ENCODE measurements at regions not wholly inside any gene's neighbourhood (a gene's known extent, or its start where the extent isn't known, plus 50 kb on each side); places are given as distances from the start of the nearest gene placed in this dataset.

DNA sequence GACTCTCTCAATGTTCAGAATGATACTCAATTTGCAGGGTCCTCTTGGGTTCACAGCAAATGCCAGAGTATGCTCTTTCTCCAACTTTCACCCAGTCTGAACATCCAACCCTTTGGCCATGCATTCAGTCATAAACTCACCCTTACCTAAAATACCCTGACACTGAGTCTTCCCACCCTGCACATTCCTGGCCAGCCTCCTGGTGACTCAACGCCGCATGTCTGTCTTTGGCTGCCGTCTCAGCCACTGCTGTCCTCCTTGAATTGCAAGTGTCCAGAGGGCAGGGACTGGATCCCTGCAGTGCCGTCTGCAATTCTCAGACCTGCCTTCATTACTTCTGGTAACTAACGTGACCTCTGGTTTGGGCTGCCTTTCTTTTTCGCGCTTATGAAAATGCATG, 593.4 kb downstream of the QKI start:
- Histone ChIP-seq H3K9me2 (ENCODE audit: insufficient read depth) (no peaks in the 10 kb centered on the region), H2AFZ (ENCODE audit: low read depth, low read length, poor library complexity, severe bottlenecking) (no peak overlapping the region), H3K79me2 (ENCODE audit: insufficient read depth, low read length) (no peaks in the 10 kb centered on the region), H3K27me3 (ENCODE audit: insufficient read depth, low read length) (no peaks in the 10 kb centered on the region), H3K4me3 (replicated peaks in 1 of 2; ENCODE audit: low read depth in 1 of 2, low read length in 2 of 2) (no peak overlapping the region), H3K9ac (ENCODE audit: low read length) (no peak overlapping the region), H3K9me3 (ENCODE audit: control insufficient read depth in 1 of 2, insufficient read depth in 1 of 2, low read depth in 1 of 2, low read length in 2 of 2) (no peaks in the 10 kb centered on the region), H4K20me1 (ENCODE audit: insufficient read depth) (no peaks in the 10 kb centered on the region), H3K36me3 (ENCODE audit: control insufficient read depth in 1 of 2, insufficient read depth in 2 of 2, low read length in 2 of 2) (no peaks in the 10 kb centered on the region), H3K4me2 (ENCODE audit: low read length) (no peak overlapping the region), H3K27ac (ENCODE audit: low read depth, low read length) (no peak overlapping the region), H3K4me1 (ENCODE audit: control insufficient read depth in 1 of 2, insufficient read depth in 2 of 2, low read length in 2 of 2) (no peaks in the 10 kb centered on the region)
- no peak for TF ChIP-seq FOSL1 (IDR thresholded peaks at IDR 0.05; ENCODE audit: low read depth)
- no peak for TF ChIP-seq EZH2 (IDR thresholded peaks at IDR 0.05)
- TF ChIP-seq SP1 (IDR thresholded peaks at IDR 0.05; ENCODE audit: low read depth), result no peak
- no peak for TF ChIP-seq YY1 (IDR thresholded peaks at IDR 0.05; ENCODE audit: extremely low read depth, insufficient replicate concordance, low read depth, low read length)
- TF ChIP-seq ZFX (IDR thresholded peaks at IDR 0.05), result no peak
- TF ChIP-seq, protein P1, sequence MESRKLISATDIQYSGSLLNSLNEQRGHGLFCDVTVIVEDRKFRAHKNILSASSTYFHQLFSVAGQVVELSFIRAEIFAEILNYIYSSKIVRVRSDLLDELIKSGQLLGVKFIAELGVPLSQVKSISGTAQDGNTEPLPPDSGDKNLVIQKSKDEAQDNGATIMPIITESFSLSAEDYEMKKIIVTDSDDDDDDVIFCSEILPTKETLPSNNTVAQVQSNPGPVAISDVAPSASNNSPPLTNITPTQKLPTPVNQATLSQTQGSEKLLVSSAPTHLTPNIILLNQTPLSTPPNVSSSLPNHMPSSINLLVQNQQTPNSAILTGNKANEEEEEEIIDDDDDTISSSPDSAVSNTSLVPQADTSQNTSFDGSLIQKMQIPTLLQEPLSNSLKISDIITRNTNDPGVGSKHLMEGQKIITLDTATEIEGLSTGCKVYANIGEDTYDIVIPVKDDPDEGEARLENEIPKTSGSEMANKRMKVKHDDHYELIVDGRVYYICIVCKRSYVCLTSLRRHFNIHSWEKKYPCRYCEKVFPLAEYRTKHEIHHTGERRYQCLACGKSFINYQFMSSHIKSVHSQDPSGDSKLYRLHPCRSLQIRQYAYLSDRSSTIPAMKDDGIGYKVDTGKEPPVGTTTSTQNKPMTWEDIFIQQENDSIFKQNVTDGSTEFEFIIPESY (IDR thresholded peaks at IDR 0.05; ENCODE audit: extremely low read depth, insufficient replicate concordance, low read length), result no peak
- no TSS peak for BruUV-seq (replicated peaks)
- DNase-seq (ENCODE audit: low read depth, low spot score) (no peak), ATAC-seq (no peak)
- RAD21 ChIA-PET (ENCODE audit: low non-redundant PET in 1 of 2, low total read pairs in 2 of 2, uncharacterized antibody in 2 of 2, unreplicated experiment in 2 of 2), result no interaction called here
- intact Hi-C loops (cut with micrococcal nuclease), result no loop called here
- CTCF ChIA-PET, result no interaction called here
- POLR2A ChIA-PET, result no interaction called here

DNA sequence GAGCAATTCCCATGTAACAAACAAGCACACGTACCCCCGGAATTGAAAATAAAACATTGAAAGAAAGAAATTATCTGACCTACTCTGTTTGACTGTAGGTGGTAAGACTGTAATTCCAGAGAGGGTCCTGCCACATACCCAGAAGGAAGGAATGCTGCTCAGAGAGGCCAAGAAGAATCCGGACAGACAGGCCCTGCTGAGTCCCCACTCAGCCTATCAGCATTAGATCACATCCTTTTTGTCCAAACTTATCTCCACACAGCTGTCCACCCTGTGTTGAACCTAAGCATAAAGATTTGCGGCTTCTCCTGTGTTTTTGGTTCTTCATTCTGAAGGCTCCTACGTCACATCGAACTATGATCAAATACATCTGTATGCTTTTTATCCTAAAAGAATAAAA, 591.9 kb downstream of the QKI start:
- Histone ChIP-seq H3K9me2 (ENCODE audit: insufficient read depth) (no peaks in the 10 kb centered on the region), H3K4me1 (ENCODE audit: control insufficient read depth in 1 of 2, insufficient read depth in 2 of 2, low read length in 2 of 2) (no peaks in the 10 kb centered on the region), H3K9ac (ENCODE audit: low read length) (no peak overlapping the region), H3K4me3 (replicated peaks in 1 of 2; ENCODE audit: low read depth in 1 of 2, low read length in 2 of 2) (no peak overlapping the region), H3K27me3 (ENCODE audit: insufficient read depth, low read length) (no peaks in the 10 kb centered on the region), H3K9me3 (ENCODE audit: control insufficient read depth in 1 of 2, insufficient read depth in 1 of 2, low read depth in 1 of 2, low read length in 2 of 2) (no peaks in the 10 kb centered on the region; a peak in 1 of 4 replicates), H3K79me2 (ENCODE audit: insufficient read depth, low read length) (no peaks in the 10 kb centered on the region), H3K27ac (ENCODE audit: low read depth, low read length) (no peak overlapping the region), H4K20me1 (ENCODE audit: insufficient read depth) (no peaks in the 10 kb centered on the region), H3K4me2 (ENCODE audit: low read length) (no peak overlapping the region), H3K36me3 (ENCODE audit: control insufficient read depth in 1 of 2, insufficient read depth in 2 of 2, low read length in 2 of 2) (no peaks in the 10 kb centered on the region), H2AFZ (ENCODE audit: low read depth, low read length, poor library complexity, severe bottlenecking) (no peak overlapping the region)
- ChIA-PET RAD21 (ENCODE audit: low non-redundant PET in 1 of 2, low total read pairs in 2 of 2, uncharacterized antibody in 2 of 2, unreplicated experiment in 2 of 2) (no interaction called here), CTCF (no interaction called here), POLR2A (no interaction called here)
- intact Hi-C loops (cut with micrococcal nuclease), result no loop called here
- BruUV-seq (replicated peaks), result no TSS peak
- TF ChIP-seq RAD21 (IDR thresholded peaks at IDR 0.05; ENCODE audit: low read depth) (no peak), POLR2AphosphoS5 (IDR thresholded peaks at IDR 0.05; ENCODE audit: low read depth, low read length) (no peak), FOSL1 (IDR thresholded peaks at IDR 0.05; ENCODE audit: low read depth) (no peak), JUND (IDR thresholded peaks at IDR 0.05) (no peak), TCF7L2 (IDR thresholded peaks at IDR 0.05; ENCODE audit: borderline replicate concordance, extremely low read depth, insufficient read depth, insufficient read length) (no peak), EGR1 (IDR thresholded peaks at IDR 0.05; ENCODE audit: low read depth) (no peak), POLR2A (IDR thresholded peaks at IDR 0.05; ENCODE audit: borderline replicate concordance, extremely low read depth, insufficient read depth, insufficient read length) (no peak), YY1 (IDR thresholded peaks at IDR 0.05; ENCODE audit: extremely low read depth, insufficient replicate concordance, low read depth, low read length) (no peak), ZFX (IDR thresholded peaks at IDR 0.05) (no peak), ZNF274 (IDR thresholded peaks at IDR 0.05; ENCODE audit: low read depth, low read length) (no peak)
- TF ChIP-seq, protein P1 (IDR thresholded peaks at IDR 0.05; ENCODE audit: extremely low read depth, insufficient replicate concordance, low read length), result no peak
- TF ChIP-seq, protein P2, sequence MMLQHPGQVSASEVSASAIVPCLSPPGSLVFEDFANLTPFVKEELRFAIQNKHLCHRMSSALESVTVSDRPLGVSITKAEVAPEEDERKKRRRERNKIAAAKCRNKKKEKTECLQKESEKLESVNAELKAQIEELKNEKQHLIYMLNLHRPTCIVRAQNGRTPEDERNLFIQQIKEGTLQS (IDR thresholded peaks at IDR 0.05), result no peak
- no peak for ATAC-seq
- DNase-seq (ENCODE audit: low read depth, low spot score), result no peak
